NCI-H82 treated with DMSO at 0.1 percent for 48 hours (cell line): ENCODE measurements at regions not wholly inside any gene's neighbourhood (a gene's known extent, or its start where the extent isn't known, plus 50 kb on each side); places are given as distances from the start of the nearest gene placed in this dataset.

Source experiments
- DNase-seq: peaks from one replicate; lab custom pipeline; 2025; ENCODE audit not compliant: unreplicated experiment; lab: John Stamatoyannopoulos, UW

- DNase-seq, result no peak
These were observed 185.9 kb downstream of the CRPPA start for GRCh38 chr7:16235147-16236114.

DNA sequence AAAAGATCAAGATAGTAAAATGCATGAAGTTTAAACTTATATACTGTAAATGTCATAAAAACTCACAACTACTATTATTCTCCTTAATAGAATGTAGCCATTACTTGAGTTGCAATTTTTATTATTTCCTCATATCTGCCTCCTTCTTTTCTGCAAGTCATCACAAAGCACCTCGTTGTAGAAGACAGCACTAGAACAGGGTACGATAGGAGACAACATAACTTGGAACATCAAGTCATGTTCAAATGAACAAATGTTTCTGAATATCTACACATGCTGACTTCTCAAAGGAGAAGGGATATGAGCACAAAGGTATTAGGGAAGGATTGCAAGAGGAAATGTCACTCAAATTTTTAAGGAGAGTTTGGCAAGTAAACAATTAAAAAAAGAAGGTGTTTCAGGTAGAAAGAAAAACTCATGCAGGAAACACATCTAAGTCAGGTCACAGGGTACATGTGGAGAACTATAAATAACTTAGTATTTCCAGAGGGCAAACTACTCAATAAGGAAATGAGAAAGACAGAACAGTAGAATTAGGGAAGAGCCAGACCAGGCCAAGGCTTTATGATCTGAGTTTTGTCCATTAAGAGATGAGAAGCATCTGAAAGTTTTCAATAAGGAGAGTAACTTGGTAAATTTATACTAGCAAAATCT lies 186.7 kb downstream of the CRPPA start:
- DNase-seq, result no peak

DNA sequence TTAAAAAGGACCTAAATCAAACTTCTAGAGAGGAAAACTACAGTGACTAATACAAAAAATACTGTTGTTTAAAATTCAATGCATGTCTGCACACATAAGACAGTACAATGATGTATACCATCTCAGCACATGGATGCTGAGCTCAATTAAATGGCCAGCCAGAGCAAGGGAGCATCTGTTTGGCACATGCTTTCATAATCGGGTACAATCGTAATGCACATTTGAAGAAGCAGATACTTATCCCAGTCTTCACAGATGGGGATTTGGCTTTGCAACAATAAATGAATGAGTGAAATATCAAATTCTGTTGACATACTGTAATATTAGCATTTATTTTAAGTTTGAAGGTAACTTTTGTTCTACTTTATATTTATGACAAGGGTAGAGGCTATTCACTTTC lies 187.8 kb downstream of the CRPPA start:
- DNase-seq, result no peak

GRCh38 chr7:16232273-16232672 lies 189.1 kb downstream of the CRPPA start:
- no peak for DNase-seq

DNA sequence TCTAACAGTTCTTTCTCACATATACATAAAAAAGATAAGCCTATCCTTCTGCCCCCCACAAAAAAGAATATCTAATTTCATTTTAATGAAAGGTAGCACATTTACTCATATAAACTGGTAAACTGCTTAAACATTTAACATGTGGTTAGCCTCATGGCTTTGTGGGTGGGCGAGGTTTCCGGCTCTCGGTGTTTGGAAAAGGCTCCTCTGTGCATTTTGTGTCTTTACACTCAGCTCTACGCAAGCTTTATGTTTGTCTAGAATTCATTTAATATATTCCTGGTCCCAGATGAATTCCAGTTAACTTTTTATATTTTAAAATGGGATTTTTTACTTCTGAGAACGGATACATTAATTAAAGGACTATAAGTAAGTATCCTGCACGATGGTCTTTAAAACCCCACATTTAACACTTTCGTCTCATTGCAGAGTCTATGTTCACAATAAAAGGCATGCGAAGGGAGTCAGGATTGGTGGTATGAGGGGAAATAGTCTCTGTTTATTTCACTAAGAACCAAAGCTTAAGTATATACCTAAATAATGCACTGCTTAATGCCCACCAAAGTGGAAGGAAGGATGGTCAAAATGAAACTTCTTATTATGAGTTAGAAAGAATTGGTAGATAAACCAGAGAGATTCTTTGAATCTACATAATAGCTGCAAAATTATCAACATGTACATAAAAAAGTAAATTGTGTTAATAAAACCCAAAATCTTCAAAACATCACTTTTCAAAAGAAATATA lies 197.2 kb downstream of the CRPPA start:
- no peak for DNase-seq

DNA sequence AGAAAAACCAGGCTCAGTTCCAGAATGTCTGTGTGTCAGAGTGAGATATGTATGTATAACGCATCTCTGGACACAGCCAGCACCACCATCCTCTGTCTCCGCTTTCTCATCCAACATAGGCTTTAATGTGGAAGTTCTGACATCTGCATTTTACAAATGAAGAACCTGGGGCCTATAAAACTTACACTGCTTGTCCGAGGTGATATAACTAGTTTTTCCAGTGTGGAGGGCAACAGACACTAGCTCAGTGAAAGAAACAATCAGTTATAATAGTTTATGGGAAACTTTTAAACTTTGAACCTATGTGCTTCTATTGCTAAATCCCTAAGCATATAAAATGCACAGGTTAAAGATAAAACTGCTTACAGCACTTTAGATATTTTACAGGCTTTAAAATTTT lies 208.7 kb downstream of the CRPPA start:
- DNase-seq, result no peak

DNA sequence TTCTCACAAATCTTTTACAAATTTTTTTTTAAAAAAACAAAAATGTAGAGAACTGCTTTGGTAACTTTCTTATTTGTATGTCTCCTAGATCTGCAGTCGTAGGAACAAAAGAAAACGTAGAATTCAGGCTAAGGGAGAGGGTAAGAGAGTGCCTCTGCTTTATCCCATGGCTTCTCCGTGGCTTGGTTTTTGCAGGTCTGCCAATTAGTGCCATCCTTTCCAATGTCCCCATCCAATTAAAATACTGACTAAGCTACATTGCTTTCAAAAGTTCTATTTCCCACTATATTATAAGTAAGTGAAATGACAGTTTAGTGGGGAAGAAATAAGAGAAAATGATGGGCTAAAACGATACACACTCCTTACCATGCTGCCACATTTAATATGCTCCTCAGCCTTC lies 209.3 kb downstream of the CRPPA start:
- no peak for DNase-seq

DNA sequence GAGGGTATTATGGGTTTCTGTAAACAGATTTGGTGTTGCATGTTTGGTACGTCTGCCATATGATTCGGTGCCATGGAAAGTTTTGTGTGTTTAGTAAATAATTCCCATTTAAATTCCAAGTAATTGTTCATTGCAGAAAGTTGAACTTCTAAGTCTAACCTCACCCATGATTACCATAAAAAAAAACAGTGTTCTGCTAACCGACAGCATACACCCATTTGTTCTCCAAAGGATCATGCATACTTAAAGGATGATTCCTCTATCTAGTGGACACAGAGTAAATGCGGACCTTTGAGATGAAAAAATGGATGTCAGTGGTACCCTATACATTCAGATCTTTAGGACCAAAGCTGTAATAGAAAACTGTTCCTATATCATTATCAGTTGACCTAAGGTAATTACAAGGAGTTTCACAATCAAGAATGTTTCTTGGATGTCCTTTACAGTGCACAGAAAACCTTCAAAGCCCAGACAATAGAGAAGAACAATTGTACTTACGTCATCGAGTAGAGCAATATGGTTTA lies 209.9 kb downstream of the CRPPA start:
- DNase-seq, result no peak

- no peak for DNase-seq
These were observed 211.2 kb downstream of the CRPPA start for GRCh38 chr7:16210171-16210570.

GRCh38 chr7:16207321-16207720 lies 214.0 kb downstream of the CRPPA start:
- DNase-seq, result no peak

GRCh38 chr7:16205466-16205865 lies 215.9 kb downstream of the CRPPA start:
- no peak for DNase-seq

DNA sequence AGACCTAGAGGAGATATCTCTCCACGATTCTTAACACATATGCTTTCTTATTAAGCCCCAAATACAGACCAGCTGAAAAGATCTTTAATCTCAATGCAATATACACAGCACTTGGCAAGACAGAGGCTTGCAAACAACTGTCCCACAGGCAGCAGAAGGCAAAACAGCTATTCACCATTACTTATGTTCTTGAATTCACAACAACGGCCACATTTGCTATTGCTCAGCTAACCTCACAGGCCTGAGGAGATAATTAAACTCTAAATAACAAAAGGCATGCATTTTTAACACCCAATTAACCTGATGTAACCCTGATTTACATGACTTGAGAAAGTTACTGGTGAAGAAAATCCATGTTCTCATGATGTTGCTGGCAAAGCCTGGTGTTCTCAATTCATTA lies 216.4 kb downstream of the CRPPA start:
- DNase-seq, result peak; percentile 42

DNA sequence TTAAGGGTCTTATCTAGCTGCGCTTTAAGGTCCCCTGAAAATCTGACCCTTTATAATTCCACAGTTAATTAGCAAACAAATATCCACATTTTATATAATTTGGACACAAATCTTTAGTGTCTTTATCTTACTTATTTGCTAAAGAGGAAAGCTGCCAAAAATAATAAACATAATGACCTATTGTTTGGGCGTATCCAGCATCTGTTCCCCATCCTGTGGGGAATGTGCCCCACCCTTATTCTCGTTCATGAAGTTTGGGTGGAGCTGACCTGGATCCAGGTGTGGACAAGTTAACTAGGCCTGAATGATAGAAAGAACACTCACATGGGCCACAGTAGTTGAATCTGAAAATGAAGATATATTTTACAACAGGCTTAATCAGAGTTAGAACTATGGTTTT lies 218.3 kb downstream of the CRPPA start:
- DNase-seq, result no peak

DNA sequence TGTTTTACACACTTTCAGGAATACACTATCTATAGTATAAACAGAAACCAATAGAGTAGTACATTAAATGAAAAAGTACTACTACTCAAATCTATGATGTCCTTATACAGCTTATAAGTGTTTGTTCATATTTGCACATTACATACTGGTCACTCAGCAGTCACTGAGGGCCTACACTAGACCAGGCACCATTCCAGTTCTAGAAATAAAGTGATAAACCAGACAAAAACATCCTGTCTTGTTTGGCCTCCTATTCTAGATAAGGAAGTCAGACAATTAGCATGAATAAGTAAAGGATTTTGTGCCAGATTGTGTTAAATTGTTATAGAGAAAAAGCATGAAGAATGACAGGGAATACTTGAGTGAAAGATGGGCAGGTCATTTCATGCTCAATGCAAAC lies 219.0 kb downstream of the CRPPA start:
- no peak for DNase-seq

DNA sequence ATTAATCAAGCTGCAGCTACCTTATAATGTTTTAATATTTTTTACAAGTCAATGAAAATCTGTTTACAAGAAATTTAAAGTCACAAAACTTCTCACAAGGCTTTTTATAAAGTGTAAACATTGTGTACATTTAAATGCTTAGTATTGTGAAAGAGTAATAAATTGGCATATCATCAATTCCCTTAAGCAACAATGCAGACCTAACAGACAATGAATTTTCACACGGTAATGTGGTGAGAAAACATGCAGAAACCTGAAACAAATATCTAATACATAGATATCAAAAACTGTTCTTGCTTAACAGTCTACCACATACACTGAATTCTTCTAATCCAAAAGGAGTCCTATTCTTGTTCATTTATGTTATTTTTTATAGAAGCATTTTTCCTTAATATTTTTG lies 220.7 kb downstream of the CRPPA start:
- DNase-seq, result no peak

DNA sequence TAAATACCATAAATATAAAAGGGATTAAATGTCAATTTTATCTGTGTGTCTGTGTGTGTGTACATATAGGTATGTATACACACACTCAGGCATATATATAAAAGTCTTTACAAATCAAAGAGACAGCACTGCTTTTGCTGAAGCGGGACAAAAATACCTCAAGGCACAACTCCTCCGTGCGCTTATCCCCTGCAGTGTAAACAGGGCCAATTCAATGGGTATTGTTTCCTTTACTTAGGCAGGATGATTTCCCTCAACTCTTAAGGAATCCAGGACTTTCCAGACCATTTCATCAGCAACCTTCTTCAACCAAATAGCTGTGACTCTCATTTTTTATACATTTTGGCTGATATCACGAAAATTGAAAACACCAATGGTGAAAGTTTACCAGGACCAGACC lies 227.7 kb downstream of the CRPPA start:
- no peak for DNase-seq

GRCh38 chr7:16189026-16189715 lies 232.2 kb downstream of the CRPPA start:
- no peak for DNase-seq

DNA sequence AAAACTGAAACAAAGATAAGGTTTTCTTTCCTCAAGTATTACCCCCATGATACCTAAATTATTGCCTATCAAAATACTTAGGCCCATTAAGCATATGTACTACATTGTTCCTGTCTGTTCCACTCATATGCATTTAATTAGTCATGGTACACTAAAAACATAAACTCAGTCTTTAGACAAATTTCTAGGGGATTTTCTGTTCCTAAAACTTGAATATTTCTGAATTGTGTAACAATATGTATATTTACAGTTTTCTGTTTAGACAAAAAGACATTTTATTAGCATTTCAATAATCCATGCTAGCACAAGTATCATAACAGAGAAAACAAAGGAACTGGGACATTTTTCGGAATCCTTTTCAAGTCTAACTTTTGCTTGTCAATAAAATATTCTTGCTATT lies 234.2 kb downstream of the CRPPA start:
- no peak for DNase-seq

GRCh38 chr7:16178585-16178984 lies 242.8 kb downstream of the CRPPA start:
- no peak for DNase-seq

GRCh38 chr7:16178092-16178491 lies 243.2 kb downstream of the CRPPA start:
- DNase-seq, result no peak

- no peak for DNase-seq
These were observed 247.1 kb downstream of the CRPPA start for GRCh38 chr7:16174253-16174652.
